ENCODE measurements at regions not wholly inside any gene's neighbourhood (a gene's known extent, or its start where the extent isn't known, plus 50 kb on each side); places are given as distances from the start of the nearest gene placed in this dataset.

DNA sequence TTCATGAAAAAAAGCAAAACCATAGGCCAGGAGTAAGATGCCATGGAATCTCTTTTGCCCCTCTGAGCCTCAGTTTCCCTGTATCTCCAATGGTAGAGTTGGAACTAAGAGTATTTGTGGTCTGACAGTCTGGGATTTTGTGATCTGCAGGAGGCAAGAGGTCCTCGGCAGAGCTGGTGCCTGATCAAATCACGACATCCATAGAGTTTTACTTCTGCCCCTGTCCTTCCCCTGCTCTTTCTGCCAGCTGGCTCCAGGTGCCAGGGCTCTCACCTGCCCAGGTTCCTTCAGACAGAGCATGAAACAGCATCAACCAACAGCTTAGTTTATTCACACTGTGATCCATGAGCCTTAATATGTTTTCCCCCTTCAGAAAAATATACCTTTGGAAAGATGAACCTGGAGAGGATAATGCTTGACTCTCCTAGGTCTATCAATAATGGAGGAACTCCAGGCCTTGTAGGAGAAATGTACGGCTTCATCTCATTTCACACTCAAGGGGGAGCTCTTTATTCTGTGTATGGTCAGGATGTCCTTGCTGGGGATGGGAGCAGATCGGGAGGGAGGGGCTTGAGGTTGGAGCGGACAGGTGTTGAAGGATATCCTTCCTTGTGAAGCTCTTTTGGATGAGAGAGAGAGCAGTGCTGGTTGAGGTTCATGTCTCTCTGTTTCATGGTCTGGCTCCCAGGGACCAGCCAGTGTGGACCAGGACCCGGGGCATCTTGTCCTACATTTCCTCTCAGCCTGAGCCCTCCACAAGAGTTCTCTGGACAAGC, 309.9 kb downstream of the RPLP1 start:
- TF ChIP-seq, protein P1, sequence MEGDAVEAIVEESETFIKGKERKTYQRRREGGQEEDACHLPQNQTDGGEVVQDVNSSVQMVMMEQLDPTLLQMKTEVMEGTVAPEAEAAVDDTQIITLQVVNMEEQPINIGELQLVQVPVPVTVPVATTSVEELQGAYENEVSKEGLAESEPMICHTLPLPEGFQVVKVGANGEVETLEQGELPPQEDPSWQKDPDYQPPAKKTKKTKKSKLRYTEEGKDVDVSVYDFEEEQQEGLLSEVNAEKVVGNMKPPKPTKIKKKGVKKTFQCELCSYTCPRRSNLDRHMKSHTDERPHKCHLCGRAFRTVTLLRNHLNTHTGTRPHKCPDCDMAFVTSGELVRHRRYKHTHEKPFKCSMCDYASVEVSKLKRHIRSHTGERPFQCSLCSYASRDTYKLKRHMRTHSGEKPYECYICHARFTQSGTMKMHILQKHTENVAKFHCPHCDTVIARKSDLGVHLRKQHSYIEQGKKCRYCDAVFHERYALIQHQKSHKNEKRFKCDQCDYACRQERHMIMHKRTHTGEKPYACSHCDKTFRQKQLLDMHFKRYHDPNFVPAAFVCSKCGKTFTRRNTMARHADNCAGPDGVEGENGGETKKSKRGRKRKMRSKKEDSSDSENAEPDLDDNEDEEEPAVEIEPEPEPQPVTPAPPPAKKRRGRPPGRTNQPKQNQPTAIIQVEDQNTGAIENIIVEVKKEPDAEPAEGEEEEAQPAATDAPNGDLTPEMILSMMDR (IDR thresholded peaks at IDR 0.05): 0 out of 2 replicates have a peak, but pooled peaks have one; percentile 27
- TF ChIP-seq, protein P2, sequence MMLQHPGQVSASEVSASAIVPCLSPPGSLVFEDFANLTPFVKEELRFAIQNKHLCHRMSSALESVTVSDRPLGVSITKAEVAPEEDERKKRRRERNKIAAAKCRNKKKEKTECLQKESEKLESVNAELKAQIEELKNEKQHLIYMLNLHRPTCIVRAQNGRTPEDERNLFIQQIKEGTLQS (CRISPR knock-in tag; conservative IDR thresholded peaks at IDR 0.05): no peak
- no peak for TF ChIP-seq E2F4 (CRISPR knock-in tag; IDR thresholded peaks at IDR 0.05; ENCODE audit: borderline replicate concordance, low read depth)
- no peak for TF ChIP-seq ESRRA (CRISPR knock-in tag; IDR thresholded peaks at IDR 0.05; ENCODE audit: borderline replicate concordance)

Data from WTC11 (cell line).